ENCODE measurements at regions not wholly inside any gene's neighbourhood (a gene's known extent, or its start where the extent isn't known, plus 50 kb on each side); places are given as distances from the start of the nearest gene placed in this dataset.

GRCh38 chr1:244335456-244335855, 116.3 kb downstream of the ADSS2 start:
- TF ChIP-seq TAF1 (conservative IDR thresholded peaks at IDR 0.05): no peak
- TF ChIP-seq, protein P1, sequence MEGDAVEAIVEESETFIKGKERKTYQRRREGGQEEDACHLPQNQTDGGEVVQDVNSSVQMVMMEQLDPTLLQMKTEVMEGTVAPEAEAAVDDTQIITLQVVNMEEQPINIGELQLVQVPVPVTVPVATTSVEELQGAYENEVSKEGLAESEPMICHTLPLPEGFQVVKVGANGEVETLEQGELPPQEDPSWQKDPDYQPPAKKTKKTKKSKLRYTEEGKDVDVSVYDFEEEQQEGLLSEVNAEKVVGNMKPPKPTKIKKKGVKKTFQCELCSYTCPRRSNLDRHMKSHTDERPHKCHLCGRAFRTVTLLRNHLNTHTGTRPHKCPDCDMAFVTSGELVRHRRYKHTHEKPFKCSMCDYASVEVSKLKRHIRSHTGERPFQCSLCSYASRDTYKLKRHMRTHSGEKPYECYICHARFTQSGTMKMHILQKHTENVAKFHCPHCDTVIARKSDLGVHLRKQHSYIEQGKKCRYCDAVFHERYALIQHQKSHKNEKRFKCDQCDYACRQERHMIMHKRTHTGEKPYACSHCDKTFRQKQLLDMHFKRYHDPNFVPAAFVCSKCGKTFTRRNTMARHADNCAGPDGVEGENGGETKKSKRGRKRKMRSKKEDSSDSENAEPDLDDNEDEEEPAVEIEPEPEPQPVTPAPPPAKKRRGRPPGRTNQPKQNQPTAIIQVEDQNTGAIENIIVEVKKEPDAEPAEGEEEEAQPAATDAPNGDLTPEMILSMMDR (IDR thresholded peaks at IDR 0.05; ENCODE audit: low read depth, low read length, missing input control): no peak
- TF ChIP-seq FOXA1 (IDR thresholded peaks at IDR 0.05): no peak
- no peak for TF ChIP-seq SP1 (IDR thresholded peaks at IDR 0.05)
- no peak for TF ChIP-seq MAX (IDR thresholded peaks at IDR 0.05)

Measured in liver (tissue), 3 donors.